WERI-Rb-1 (cell line): ENCODE measurements at regions not wholly inside any gene's neighbourhood (a gene's known extent, or its start where the extent isn't known, plus 50 kb on each side); places are given as distances from the start of the nearest gene placed in this dataset.

Experiments
- DNase-seq: peaks from one replicate; pipeline ENCODE4 v3.0.0-alpha.2; 2020
- H3K27ac ChIP-seq: fragments of 250-450 bp; sonication (Bioruptor Pico); 2 replicates; pipeline ENCODE4 v1.5.1; 2020; ENCODE audit warnings: mild to moderate bottlenecking, moderate library complexity
- H3K27me3 ChIP-seq: fragments of 250-450 bp; sonication (Bioruptor Pico); 2 replicates; pipeline ENCODE4 v1.5.1; 2021; ENCODE audit warnings: mild to moderate bottlenecking, low read depth, moderate library complexity; ENCODE audit not compliant: insufficient read depth, severe bottlenecking
- H3K36me3 ChIP-seq: fragments of 250-450 bp; sonication (Bioruptor Pico); 2 replicates; pipeline ENCODE4 v1.5.1; 2020; ENCODE audit warnings: mild to moderate bottlenecking, moderate library complexity
- H3K4me3 ChIP-seq: 2 replicates; pipeline ENCODE4 v1.5.1; 2011; ENCODE audit warnings: low read depth, mild to moderate bottlenecking, control low read depth, low read length
- H3K9me3 ChIP-seq: fragments of 250-450 bp; sonication (Bioruptor Pico); 2 replicates; pipeline ENCODE4 v1.5.1; 2021; ENCODE audit warnings: mild to moderate bottlenecking, moderate library complexity; ENCODE audit not compliant: severe bottlenecking
- TF ChIP-seq, protein P1 (sequence below): IDR thresholded peaks from 2 replicates; pipeline ENCODE4 v1.5.1; 2011; ENCODE audit warnings: low read depth, mild to moderate bottlenecking, control low read depth, inconsistent platforms, low read length

- no peak overlapping the region for H3K4me3 ChIP-seq
- TF ChIP-seq, protein P1, sequence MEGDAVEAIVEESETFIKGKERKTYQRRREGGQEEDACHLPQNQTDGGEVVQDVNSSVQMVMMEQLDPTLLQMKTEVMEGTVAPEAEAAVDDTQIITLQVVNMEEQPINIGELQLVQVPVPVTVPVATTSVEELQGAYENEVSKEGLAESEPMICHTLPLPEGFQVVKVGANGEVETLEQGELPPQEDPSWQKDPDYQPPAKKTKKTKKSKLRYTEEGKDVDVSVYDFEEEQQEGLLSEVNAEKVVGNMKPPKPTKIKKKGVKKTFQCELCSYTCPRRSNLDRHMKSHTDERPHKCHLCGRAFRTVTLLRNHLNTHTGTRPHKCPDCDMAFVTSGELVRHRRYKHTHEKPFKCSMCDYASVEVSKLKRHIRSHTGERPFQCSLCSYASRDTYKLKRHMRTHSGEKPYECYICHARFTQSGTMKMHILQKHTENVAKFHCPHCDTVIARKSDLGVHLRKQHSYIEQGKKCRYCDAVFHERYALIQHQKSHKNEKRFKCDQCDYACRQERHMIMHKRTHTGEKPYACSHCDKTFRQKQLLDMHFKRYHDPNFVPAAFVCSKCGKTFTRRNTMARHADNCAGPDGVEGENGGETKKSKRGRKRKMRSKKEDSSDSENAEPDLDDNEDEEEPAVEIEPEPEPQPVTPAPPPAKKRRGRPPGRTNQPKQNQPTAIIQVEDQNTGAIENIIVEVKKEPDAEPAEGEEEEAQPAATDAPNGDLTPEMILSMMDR = no peak
- DNase-seq = no peak
Measured at GRCh38 chr4:151957153-151957552, 196.3 kb upstream of the GATB start.

DNA sequence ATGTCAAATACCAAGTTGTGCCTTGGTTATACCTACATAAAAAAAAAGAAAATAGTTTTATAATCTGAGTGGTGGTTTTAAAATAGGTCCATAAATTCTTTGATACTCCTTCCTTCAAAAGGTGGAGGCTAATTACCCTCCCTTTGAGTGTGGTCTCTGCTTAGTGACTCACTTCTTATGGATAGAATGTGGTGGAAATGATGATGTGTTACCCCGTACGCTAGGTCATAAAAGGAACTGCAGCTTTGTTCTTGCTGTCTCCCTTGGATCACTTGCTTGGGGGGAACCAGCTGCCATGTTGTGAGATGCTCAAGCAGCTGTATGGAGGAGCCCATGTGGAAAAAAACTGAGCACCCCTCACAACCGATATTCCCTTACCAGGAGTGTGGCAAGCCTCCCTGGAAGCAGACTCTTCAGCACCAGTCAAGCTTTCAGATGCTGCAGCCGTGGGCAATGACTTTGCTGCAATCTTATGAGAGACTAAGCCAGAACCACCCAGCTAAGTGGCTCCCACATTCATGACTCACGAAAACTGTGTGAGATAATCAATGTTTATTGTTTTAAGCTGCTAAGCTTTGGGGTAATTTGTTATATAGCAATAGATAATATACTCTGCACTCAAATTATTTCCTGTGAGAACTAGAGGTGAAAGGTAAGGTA is 195.0 kb upstream of the GATB start:
- Histone ChIP-seq H3K4me3 (no peak overlapping the region), H3K36me3 (no peaks in the 10 kb centered on the region), H3K27me3 (peaks cover 76% of the 10 kb centered on the region), H3K27ac (no peak overlapping the region), H3K9me3 (peaks cover 4% of the 10 kb centered on the region)
- TF ChIP-seq, protein P1 = no peak
- no peak for DNase-seq

More at GRCh38 chr4:151957153-151957552, 196.3 kb upstream of the GATB start:
- Histone ChIP-seq H3K27ac (no peak overlapping the region), H3K36me3 (no peaks in the 10 kb centered on the region), H3K27me3 (peaks cover 84% of the 10 kb centered on the region), H3K9me3 (peaks cover 4% of the 10 kb centered on the region)

GRCh38 chr4:151953795-151954372 is 193.1 kb upstream of the GATB start:
- peaks cover 2% of the 10 kb centered on the region for H3K9me3 ChIP-seq
- no peak overlapping the region for H3K4me3 ChIP-seq
- H3K27me3 ChIP-seq = peaks cover 66% of the 10 kb centered on the region
- H3K27ac ChIP-seq = no peak overlapping the region
- DNase-seq = no peak
- TF ChIP-seq, protein P1 = no peak
- no peaks in the 10 kb centered on the region for H3K36me3 ChIP-seq

DNA sequence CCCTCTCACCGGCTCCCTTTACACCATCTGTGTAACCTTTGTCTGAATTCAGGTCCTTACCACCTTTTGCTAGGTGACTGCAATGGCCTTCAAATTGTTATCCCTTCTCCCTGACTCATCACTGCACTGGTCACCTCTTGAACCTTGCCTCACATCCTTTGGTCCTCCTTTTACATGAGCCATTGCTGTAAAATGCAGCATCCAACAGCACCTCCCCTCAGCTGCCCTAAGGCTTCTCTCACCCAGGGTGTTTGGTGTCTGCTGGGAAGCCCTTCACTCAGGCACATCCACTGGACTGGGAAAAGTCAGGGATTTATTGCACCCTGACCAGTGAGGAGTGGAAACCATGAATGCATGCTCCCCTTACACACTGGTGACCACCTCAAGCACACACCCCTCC is 192.5 kb upstream of the GATB start:
- DNase-seq = no peak
- H3K27ac ChIP-seq = no peak overlapping the region
- H3K27me3 ChIP-seq = peaks cover 64% of the 10 kb centered on the region
- TF ChIP-seq, protein P1 = no peak
- H3K4me3 ChIP-seq = no peak overlapping the region
- no peaks in the 10 kb centered on the region for H3K36me3 ChIP-seq
- H3K9me3 ChIP-seq = no peaks in the 10 kb centered on the region

DNA sequence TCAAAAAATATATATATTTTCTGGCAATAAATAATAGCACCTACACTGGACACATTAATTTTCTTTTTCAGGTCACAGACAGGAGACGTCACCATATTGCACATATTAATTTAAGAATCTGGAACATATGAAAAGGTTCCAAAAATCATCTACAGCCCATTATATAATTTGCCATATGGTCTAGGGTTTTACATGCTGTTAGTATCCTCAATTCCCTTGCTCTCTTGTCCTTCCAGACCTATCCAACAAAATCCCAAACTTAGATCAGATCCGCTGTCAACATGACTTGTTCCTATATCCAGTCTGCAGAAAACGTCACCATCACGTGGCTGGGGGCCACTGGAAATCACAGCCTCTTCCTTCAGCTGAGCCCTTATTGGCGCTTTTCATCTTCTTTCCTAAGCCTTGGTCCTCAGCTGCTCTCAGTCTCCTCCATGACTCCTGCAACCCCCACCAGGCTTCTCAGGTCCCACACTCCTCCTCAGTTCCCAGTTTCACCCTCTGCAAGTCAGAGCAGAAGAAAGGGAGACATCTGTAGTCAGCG is 192.0 kb upstream of the GATB start:
- no peak overlapping the region for H3K27ac ChIP-seq
- peaks cover 61% of the 10 kb centered on the region for H3K27me3 ChIP-seq
- no peak for DNase-seq
- no peaks in the 10 kb centered on the region for H3K9me3 ChIP-seq
- no peak overlapping the region for H3K4me3 ChIP-seq
- TF ChIP-seq, protein P1 = no peak
- no peaks in the 10 kb centered on the region for H3K36me3 ChIP-seq
